Glomerular visceral epithelial cell (primary cell): ENCODE measurements at regions not wholly inside any gene's neighbourhood (a gene's known extent, or its start where the extent isn't known, plus 50 kb on each side); places are given as distances from the start of the nearest gene placed in this dataset.

Experiments
- DNase-seq: peaks from one replicate; pipeline ENCODE4 v3.0.0-alpha.2; 2016; ENCODE audit errors: extremely low spot score

- DNase-seq = no peak
Measured at GRCh38 chr18:45430041-45430440, 185.2 kb upstream of the SLC14A2 start.

GRCh38 chr18:45435810-45436209, 179.5 kb upstream of the SLC14A2 start:
- DNase-seq = no peak

- DNase-seq = no peak
Measured at GRCh38 chr18:45437366-45437765, 177.9 kb upstream of the SLC14A2 start.

- DNase-seq = no peak
Measured at GRCh38 chr18:45439851-45440645, 175.2 kb upstream of the SLC14A2 start.

- no peak for DNase-seq
Measured at GRCh38 chr18:45441110-45441847, 174.0 kb upstream of the SLC14A2 start.

GRCh38 chr18:45444040-45444439, 171.2 kb upstream of the SLC14A2 start:
- DNase-seq = no peak

GRCh38 chr18:45447355-45448265, 167.7 kb upstream of the SLC14A2 start:
- DNase-seq = no peak

- DNase-seq = no peak
Measured at GRCh38 chr18:45448871-45449270, 166.4 kb upstream of the SLC14A2 start.

- DNase-seq = no peak
Measured at GRCh38 chr18:45449418-45450227, 165.7 kb upstream of the SLC14A2 start.

GRCh38 chr18:45456090-45457021, 158.9 kb upstream of the SLC14A2 start:
- no peak for DNase-seq

GRCh38 chr18:45458033-45458432, 157.2 kb upstream of the SLC14A2 start:
- no peak for DNase-seq

- DNase-seq = no peak
Measured at GRCh38 chr18:45462179-45462578, 153.1 kb upstream of the SLC14A2 start.

GRCh38 chr18:45463451-45463850, 151.8 kb upstream of the SLC14A2 start:
- no peak for DNase-seq

GRCh38 chr18:45464619-45465018, 150.7 kb upstream of the SLC14A2 start:
- DNase-seq = no peak

- DNase-seq = no peak
Measured at GRCh38 chr18:45467293-45467692, 148.0 kb upstream of the SLC14A2 start.

- DNase-seq = no peak
Measured at GRCh38 chr18:45467945-45468344, 147.3 kb upstream of the SLC14A2 start.

GRCh38 chr18:45478889-45479288, 136.4 kb upstream of the SLC14A2 start:
- DNase-seq = no peak

GRCh38 chr18:45480219-45481015, 134.9 kb upstream of the SLC14A2 start:
- DNase-seq = no peak

- no peak for DNase-seq
Measured at GRCh38 chr18:45481821-45482220, 133.5 kb upstream of the SLC14A2 start.
